ENCODE measurements at regions not wholly inside any gene's neighbourhood (a gene's known extent, or its start where the extent isn't known, plus 50 kb on each side); places are given as distances from the start of the nearest gene placed in this dataset.

DNA sequence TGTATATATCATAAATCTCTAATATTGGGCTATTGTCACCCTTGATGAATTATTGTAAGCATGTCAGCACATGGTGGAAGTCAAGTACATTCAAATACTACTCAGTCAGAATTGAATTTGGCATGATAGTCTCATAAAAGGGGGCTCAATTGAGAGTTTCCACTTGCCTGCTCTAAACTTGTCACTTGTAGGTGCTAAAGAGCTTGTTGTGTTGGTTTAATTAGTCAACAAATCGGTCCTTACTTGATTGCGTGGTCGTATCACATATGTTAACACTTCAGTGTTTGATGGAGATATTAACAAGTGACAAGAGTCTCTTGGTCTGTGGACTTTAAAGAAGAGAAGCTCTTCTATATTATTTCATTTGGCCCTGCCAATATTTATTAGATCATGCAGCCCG is 81.1 kb downstream of the NKX2-1 start:
- TF ChIP-seq EZH2 (IDR thresholded peaks at IDR 0.05; ENCODE audit: borderline replicate concordance, insufficient read depth, low read depth, low read length, poor library complexity, severe bottlenecking) = no peak
- TF ChIP-seq, protein P1, sequence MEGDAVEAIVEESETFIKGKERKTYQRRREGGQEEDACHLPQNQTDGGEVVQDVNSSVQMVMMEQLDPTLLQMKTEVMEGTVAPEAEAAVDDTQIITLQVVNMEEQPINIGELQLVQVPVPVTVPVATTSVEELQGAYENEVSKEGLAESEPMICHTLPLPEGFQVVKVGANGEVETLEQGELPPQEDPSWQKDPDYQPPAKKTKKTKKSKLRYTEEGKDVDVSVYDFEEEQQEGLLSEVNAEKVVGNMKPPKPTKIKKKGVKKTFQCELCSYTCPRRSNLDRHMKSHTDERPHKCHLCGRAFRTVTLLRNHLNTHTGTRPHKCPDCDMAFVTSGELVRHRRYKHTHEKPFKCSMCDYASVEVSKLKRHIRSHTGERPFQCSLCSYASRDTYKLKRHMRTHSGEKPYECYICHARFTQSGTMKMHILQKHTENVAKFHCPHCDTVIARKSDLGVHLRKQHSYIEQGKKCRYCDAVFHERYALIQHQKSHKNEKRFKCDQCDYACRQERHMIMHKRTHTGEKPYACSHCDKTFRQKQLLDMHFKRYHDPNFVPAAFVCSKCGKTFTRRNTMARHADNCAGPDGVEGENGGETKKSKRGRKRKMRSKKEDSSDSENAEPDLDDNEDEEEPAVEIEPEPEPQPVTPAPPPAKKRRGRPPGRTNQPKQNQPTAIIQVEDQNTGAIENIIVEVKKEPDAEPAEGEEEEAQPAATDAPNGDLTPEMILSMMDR (IDR thresholded peaks at IDR 0.05) = no peak
